ENCODE measurements at regions not wholly inside any gene's neighbourhood (a gene's known extent, or its start where the extent isn't known, plus 50 kb on each side); places are given as distances from the start of the nearest gene placed in this dataset.
"Not testable (repeated sequence)": the region's sequence is repeated elsewhere in the genome, so short reads cannot be mapped to it uniquely, and the experiment has no call there.

GRCh38 chr2:38484957-38485356 lies 107.9 kb upstream of the ATL2 start:
- in situ Hi-C loops (cut with MboI; ENCODE audit: low sequenced_read_pairs) = no loop called here

GRCh38 chr2:38483776-38484501 lies 106.9 kb upstream of the ATL2 start:
- in situ Hi-C loops (cut with MboI; ENCODE audit: low sequenced_read_pairs) = no loop called here

GRCh38 chr2:38482710-38483109 lies 105.6 kb upstream of the ATL2 start:
- in situ Hi-C loops (cut with MboI; ENCODE audit: low sequenced_read_pairs) = not testable (repeated sequence)

- in situ Hi-C loops (cut with MboI; ENCODE audit: low sequenced_read_pairs) = no loop called here
Observed at GRCh38 chr2:38480617-38481016, 103.5 kb upstream of the ATL2 start.

GRCh38 chr2:38477006-38477405 lies 99.9 kb upstream of the ATL2 start:
- in situ Hi-C loops (cut with MboI; ENCODE audit: low sequenced_read_pairs) = no loop called here

GRCh38 chr2:38475567-38475881 lies 98.5 kb upstream of the ATL2 start:
- in situ Hi-C loops (cut with MboI; ENCODE audit: low sequenced_read_pairs) = no loop called here

GRCh38 chr2:38474715-38475566 lies 97.9 kb upstream of the ATL2 start:
- in situ Hi-C loops (cut with MboI; ENCODE audit: low sequenced_read_pairs) = no loop called here

- in situ Hi-C loops (cut with MboI; ENCODE audit: low sequenced_read_pairs) = no loop called here
Observed at GRCh38 chr2:38474021-38474456, 97.0 kb upstream of the ATL2 start.

GRCh38 chr2:38473333-38474005 lies 96.4 kb upstream of the ATL2 start:
- in situ Hi-C loops (cut with MboI; ENCODE audit: low sequenced_read_pairs) = no loop called here

GRCh38 chr2:38470115-38470514 lies 93.0 kb upstream of the ATL2 start:
- in situ Hi-C loops (cut with MboI; ENCODE audit: low sequenced_read_pairs) = no loop called here

- in situ Hi-C loops (cut with MboI; ENCODE audit: low sequenced_read_pairs) = no loop called here
Observed at GRCh38 chr2:38467768-38468455, 90.8 kb upstream of the ATL2 start.

GRCh38 chr2:38466876-38467767 lies 90.0 kb upstream of the ATL2 start:
- in situ Hi-C loops (cut with MboI; ENCODE audit: low sequenced_read_pairs) = no loop called here

- in situ Hi-C loops (cut with MboI; ENCODE audit: low sequenced_read_pairs) = no loop called here
Observed at GRCh38 chr2:38466409-38466808, 89.3 kb upstream of the ATL2 start.

- in situ Hi-C loops (cut with MboI; ENCODE audit: low sequenced_read_pairs) = no loop called here
Observed at GRCh38 chr2:38465789-38466127, 88.7 kb upstream of the ATL2 start.

- in situ Hi-C loops (cut with MboI; ENCODE audit: low sequenced_read_pairs) = no loop called here
Observed at GRCh38 chr2:38464971-38465788, 88.1 kb upstream of the ATL2 start.

GRCh38 chr2:38463752-38464151 lies 86.7 kb upstream of the ATL2 start:
- in situ Hi-C loops (cut with MboI; ENCODE audit: low sequenced_read_pairs) = no loop called here

- in situ Hi-C loops (cut with MboI; ENCODE audit: low sequenced_read_pairs) = no loop called here
Observed at GRCh38 chr2:38462121-38462661, 85.1 kb upstream of the ATL2 start.

- in situ Hi-C loops (cut with MboI; ENCODE audit: low sequenced_read_pairs) = no loop called here
Observed at GRCh38 chr2:38461470-38461869, 84.4 kb upstream of the ATL2 start.

GRCh38 chr2:38460313-38460712 lies 83.2 kb upstream of the ATL2 start:
- in situ Hi-C loops (cut with MboI; ENCODE audit: low sequenced_read_pairs) = no loop called here

Measured in HL-60/S4 treated with retinoic acid at 250 ng/mL for 4 days and 3 days (cell line).